ENCODE measurements at regions not wholly inside any gene's neighbourhood (a gene's known extent, or its start where the extent isn't known, plus 50 kb on each side); places are given as distances from the start of the nearest gene placed in this dataset.
"Not testable (repeated sequence)": the region's sequence is repeated elsewhere in the genome, so short reads cannot be mapped to it uniquely, and the experiment has no call there.

DNA sequence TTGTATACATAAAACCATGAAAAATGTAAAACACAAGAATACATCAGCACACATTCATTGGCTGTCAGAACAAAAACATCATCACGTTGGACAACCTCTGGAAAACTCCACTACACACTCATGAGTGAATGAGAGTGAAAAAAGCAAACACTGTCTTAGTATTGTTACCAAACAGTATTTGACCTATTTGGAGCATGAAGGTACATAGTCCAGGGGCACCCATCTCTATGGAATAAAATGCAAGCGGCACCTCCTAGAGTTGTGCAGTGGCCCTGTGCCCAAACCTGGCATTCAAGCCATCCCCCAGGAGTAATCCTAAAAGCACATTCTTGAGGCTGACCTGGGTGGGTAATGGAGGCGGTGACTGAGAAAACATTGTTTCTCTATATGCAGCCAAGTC lies 67.0 kb upstream of the SOD1 start:
- H3K9me3 Mint-ChIP-seq, result peaks cover 5% of the 10 kb centered on the region
- TF ChIP-seq, protein P1, sequence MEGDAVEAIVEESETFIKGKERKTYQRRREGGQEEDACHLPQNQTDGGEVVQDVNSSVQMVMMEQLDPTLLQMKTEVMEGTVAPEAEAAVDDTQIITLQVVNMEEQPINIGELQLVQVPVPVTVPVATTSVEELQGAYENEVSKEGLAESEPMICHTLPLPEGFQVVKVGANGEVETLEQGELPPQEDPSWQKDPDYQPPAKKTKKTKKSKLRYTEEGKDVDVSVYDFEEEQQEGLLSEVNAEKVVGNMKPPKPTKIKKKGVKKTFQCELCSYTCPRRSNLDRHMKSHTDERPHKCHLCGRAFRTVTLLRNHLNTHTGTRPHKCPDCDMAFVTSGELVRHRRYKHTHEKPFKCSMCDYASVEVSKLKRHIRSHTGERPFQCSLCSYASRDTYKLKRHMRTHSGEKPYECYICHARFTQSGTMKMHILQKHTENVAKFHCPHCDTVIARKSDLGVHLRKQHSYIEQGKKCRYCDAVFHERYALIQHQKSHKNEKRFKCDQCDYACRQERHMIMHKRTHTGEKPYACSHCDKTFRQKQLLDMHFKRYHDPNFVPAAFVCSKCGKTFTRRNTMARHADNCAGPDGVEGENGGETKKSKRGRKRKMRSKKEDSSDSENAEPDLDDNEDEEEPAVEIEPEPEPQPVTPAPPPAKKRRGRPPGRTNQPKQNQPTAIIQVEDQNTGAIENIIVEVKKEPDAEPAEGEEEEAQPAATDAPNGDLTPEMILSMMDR (conservative IDR thresholded peaks at IDR 0.05), result no peak
- DNase-seq (ENCODE audit: extremely low spot score, unreplicated experiment), result no peak
- no peak overlapping the region for H3K27ac Mint-ChIP-seq
- no peak overlapping the region for H3K4me3 Mint-ChIP-seq
- H3K36me3 Mint-ChIP-seq, result no peaks in the 10 kb centered on the region
- peaks cover 3% of the 10 kb centered on the region for H3K27me3 Mint-ChIP-seq
- no peaks in the 10 kb centered on the region for H3K4me1 Mint-ChIP-seq (ENCODE audit: unreplicated experiment)

DNA sequence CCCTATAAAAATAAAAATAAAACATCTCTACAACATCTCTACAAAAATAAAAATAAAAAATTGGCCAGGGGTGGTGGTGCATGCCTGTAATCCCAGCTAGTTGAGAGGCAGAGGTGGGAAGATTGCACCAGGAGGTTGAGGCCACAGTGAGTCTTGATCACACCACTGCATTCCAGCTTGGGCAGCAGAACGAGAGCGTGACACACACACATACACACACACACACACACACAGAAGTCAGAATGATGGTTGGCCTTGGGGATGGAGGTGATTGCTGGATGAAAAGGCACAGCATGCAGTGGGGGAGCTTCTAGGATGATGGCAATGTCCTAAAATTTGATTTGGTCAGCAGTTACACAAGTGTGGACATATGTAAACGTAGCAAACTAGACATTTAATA lies 69.7 kb upstream of the SOD1 start:
- H3K36me3 Mint-ChIP-seq, result no peaks in the 10 kb centered on the region
- no peaks in the 10 kb centered on the region for H3K4me1 Mint-ChIP-seq (ENCODE audit: unreplicated experiment)
- peaks cover 3% of the 10 kb centered on the region for H3K27me3 Mint-ChIP-seq
- H3K27ac Mint-ChIP-seq, result no peak overlapping the region
- TF ChIP-seq, protein P1 (conservative IDR thresholded peaks at IDR 0.05), result no peak
- no peak overlapping the region for H3K4me3 Mint-ChIP-seq
- DNase-seq (ENCODE audit: extremely low spot score, unreplicated experiment), result no peak
- H3K9me3 Mint-ChIP-seq, result peaks cover under 1% of the 10 kb centered on the region

DNA sequence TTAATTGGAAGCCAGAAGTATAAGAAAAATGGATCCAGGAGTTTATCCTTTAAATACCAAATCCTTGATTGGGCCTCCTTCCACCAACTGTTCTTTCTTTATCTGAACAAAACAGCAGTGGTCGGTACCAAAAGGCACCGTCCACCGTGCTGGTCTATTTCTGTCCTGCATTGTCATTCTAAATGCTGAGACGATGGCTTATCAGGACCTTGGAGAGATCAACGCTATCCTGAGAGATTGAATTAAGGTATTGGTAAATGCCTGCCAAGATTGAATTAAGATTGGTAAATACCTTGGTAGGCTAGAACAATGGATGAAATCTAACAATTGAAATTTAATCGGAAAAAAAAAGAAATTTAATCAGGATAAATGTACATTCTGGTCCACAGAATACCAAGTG lies 73.4 kb upstream of the SOD1 start:
- Mint-ChIP-seq H3K4me3 (no peak overlapping the region), H3K9me3 (no peaks in the 10 kb centered on the region), H3K36me3 (no peaks in the 10 kb centered on the region), H3K27ac (no peak overlapping the region), H3K27me3 (no peaks in the 10 kb centered on the region), H3K4me1 (ENCODE audit: unreplicated experiment) (no peaks in the 10 kb centered on the region)
- TF ChIP-seq, protein P1 (conservative IDR thresholded peaks at IDR 0.05), result no peak
- DNase-seq (ENCODE audit: extremely low spot score, unreplicated experiment), result no peak

DNA sequence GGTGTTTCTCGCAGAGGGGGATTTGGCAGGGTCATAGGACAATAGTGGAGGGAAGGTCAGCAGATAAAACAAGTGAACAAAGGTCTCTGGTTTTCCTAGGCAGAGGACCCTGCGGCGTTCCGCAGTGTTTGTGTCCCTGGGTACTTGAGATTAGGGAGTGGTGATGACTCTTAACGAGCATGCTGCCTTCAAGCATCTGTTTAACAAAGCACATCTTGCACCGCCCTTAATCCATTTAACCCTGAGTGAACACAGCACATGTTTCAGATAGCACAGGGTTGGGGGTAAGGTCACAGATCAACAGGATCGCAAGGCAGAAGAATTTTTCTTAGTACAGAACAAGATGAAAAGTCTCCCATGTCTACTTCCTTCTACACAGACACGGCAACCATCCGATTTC lies 75.6 kb upstream of the SOD1 start:
- not testable (repeated sequence) for H3K4me1 Mint-ChIP-seq (ENCODE audit: unreplicated experiment); H3K4me3 Mint-ChIP-seq; DNase-seq (ENCODE audit: extremely low spot score, unreplicated experiment); H3K36me3 Mint-ChIP-seq; H3K27ac Mint-ChIP-seq; H3K9me3 Mint-ChIP-seq; H3K27me3 Mint-ChIP-seq

DNA sequence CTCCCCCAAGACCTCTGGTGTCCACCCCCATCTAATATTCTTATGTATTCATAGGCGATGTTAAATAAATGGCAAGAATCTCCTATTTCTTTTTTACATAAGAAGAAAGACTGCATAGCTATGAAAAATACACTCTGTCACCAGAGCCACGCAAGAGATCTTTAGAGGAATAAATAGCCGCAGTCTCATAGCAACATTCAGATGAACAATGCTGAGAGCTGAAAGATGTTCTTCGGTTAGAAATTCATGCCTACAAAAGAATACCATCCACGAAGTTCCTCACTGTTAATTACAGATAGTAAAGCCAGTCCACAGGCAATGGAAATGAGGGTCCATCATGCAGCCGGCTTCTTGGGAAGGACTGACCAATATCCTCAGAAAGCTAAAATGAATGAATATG lies 76.0 kb upstream of the SOD1 start:
- Mint-ChIP-seq H3K27me3 (peaks cover 3% of the 10 kb centered on the region), H3K27ac (no peak overlapping the region), H3K36me3 (no peaks in the 10 kb centered on the region), H3K4me3 (no peak overlapping the region), H3K4me1 (ENCODE audit: unreplicated experiment) (peaks cover 5% of the 10 kb centered on the region), H3K9me3 (no peaks in the 10 kb centered on the region)
- TF ChIP-seq, protein P1 (conservative IDR thresholded peaks at IDR 0.05), result no peak
- no peak for DNase-seq (ENCODE audit: extremely low spot score, unreplicated experiment)

DNA sequence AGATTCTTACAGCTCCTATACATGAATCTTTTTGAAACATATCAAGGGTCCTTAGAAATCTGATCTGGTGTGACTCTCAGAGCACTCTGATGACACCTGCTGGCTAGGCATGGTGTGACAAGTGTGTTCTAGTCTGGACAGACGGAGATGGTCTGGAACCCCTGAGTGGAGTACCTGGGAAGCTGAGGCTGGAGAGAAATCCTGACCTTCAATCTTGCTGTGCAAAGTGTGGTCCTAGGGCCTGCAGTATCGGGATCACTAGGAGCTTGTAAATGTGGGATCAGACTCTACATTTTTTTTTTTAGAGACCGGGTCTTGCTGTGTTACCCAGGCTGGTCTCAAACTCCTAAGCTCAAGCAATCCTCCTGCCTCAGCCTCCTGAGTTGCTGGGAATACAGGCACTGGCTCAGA lies 78.6 kb upstream of the SOD1 start:
- H3K27ac Mint-ChIP-seq, result no peak overlapping the region
- peaks cover 5% of the 10 kb centered on the region for H3K27me3 Mint-ChIP-seq
- H3K4me1 Mint-ChIP-seq (ENCODE audit: unreplicated experiment), result peaks cover 5% of the 10 kb centered on the region
- DNase-seq (ENCODE audit: extremely low spot score, unreplicated experiment), result peak; percentile 72
- H3K4me3 Mint-ChIP-seq, result no peak overlapping the region
- H3K9me3 Mint-ChIP-seq, result no peaks in the 10 kb centered on the region
- no peaks in the 10 kb centered on the region for H3K36me3 Mint-ChIP-seq
- TF ChIP-seq, protein P1 (conservative IDR thresholded peaks at IDR 0.05), result peak; percentile 89

All from type B pancreatic cell (in vitro differentiated cells).